ENCODE measurements at regions not wholly inside any gene's neighbourhood (a gene's known extent, or its start where the extent isn't known, plus 50 kb on each side); places are given as distances from the start of the nearest gene placed in this dataset.

- Histone ChIP-seq H3K9me3 (no peaks in the 10 kb centered on the region), H3K27me3 (replicated peaks in 1 of 7) (no peaks in the 10 kb centered on the region), H3K4me3 (no peak overlapping the region), H3K4me1 (peaks cover 0 to 3% (median 0%) of the 10 kb centered on the region in 6 donors), H3K27ac (no peak overlapping the region), H3K36me3 (no peaks in the 10 kb centered on the region)
- TF ChIP-seq CTCF (IDR thresholded peaks at IDR 0.05 in 8 of 11, conservative IDR thresholded peaks at IDR 0.05 in 3 of 11): no peak
- no peak for TF ChIP-seq POLR2A (IDR thresholded peaks at IDR 0.05)
- no peak for TF ChIP-seq POLR2AphosphoS5 (IDR thresholded peaks at IDR 0.05)
- WGBS, 5 donors: 73 to 89% (median 80%) methylated on average over 6 of the region's 6 CpGs
- intact Hi-C loops (cut with DNase I; ENCODE audit: low total_unique reads): no loop called here
- no peak for DNase-seq
Observed at GRCh38 chr4:85420831-85421230, 54.1 kb upstream of the ARHGAP24 start.

- TF ChIP-seq POLR2A (IDR thresholded peaks at IDR 0.05) (no peak), CTCF (IDR thresholded peaks at IDR 0.05 in 8 of 11, conservative IDR thresholded peaks at IDR 0.05 in 3 of 11) (no peak), POLR2AphosphoS5 (IDR thresholded peaks at IDR 0.05) (no peak)
- no peaks in the 10 kb centered on the region for H3K27me3 ChIP-seq (replicated peaks in 1 of 7)
- H3K4me1 ChIP-seq: peaks cover 0 to 3% (median 0%) of the 10 kb centered on the region in 6 donors
- no peaks in the 10 kb centered on the region for H3K9me3 ChIP-seq
- no peak overlapping the region for H3K27ac ChIP-seq
- 53 to 85% (median 77%) methylated on average over 2 of the region's 2 CpGs for WGBS, 5 donors
- no peaks in the 10 kb centered on the region for H3K36me3 ChIP-seq
- H3K4me3 ChIP-seq: no peak overlapping the region
- intact Hi-C loops (cut with DNase I; ENCODE audit: low total_unique reads): no loop called here
- DNase-seq: no peak
Observed at GRCh38 chr4:85423431-85423830, 51.5 kb upstream of the ARHGAP24 start.
